H1 (cell line): ENCODE measurements at regions not wholly inside any gene's neighbourhood (a gene's known extent, or its start where the extent isn't known, plus 50 kb on each side); places are given as distances from the start of the nearest gene placed in this dataset.

Source experiments
- CTCF ChIA-PET: fragments of 300-600 bp; sonication (Branson Sonifier 250); formaldehyde crosslinking; loops from one replicate; lab custom pipeline; 2021; ENCODE audit not compliant: partially characterized antibody; lab: Charles Lee
- POLR2A ChIA-PET: fragments of 300-600 bp; sonication (Branson Sonifier 250); formaldehyde crosslinking; loops from one replicate; lab custom pipeline; 2021; ENCODE audit warnings: inconsistent platforms; ENCODE audit not compliant: partially characterized antibody; lab: Charles Lee
- DNase-seq, 2 experiments: peaks; one replicate each; pipeline versions ENCODE4 v3.0.0 to v3.0.0-alpha.2; 2010 to 2022; ENCODE audit warnings: low spot score in 2 of 2, low read depth in 1 of 2, mixed read lengths in 1 of 2
- FAIRE-seq: peaks from 2 replicates; lab custom pipeline; 2011; peaks lifted over from hg19 to GRCh38; lab: Jason Lieb, UNC
- H2AFZ ChIP-seq: 2 replicates; pipeline ENCODE4 v1.8.1; 2012; ENCODE audit warnings: low read length, inconsistent platforms
- H2AK5ac ChIP-seq: 2 replicates; pipeline ENCODE4 v1.6.1; 2013; ENCODE audit warnings: low read depth, low read length
- H2BK120ac ChIP-seq: replicated peaks from 2 replicates; pipeline ENCODE3; 2013; ENCODE audit warnings: low read depth, low read length, inconsistent platforms
- H2BK12ac ChIP-seq: 2 replicates; pipeline ENCODE4 v1.6.1; 2013; ENCODE audit warnings: low read depth, low read length
- H2BK15ac ChIP-seq: 2 replicates; pipeline ENCODE4 v1.6.1; 2013; ENCODE audit warnings: low read length
- H2BK20ac ChIP-seq: 2 replicates; pipeline ENCODE4 v1.6.1; 2013; ENCODE audit warnings: low read length
- H2BK5ac ChIP-seq: 2 replicates; pipeline ENCODE4 v1.6.1; 2013; ENCODE audit warnings: low read depth, low read length
- H3K14ac ChIP-seq: 2 replicates; pipeline ENCODE4 v1.6.1; 2013; ENCODE audit warnings: inconsistent platforms; ENCODE audit not compliant: insufficient read length
- H3K18ac ChIP-seq: 2 replicates; pipeline ENCODE4 v1.6.1; 2013; ENCODE audit warnings: low read length; ENCODE audit errors: extremely low read depth
- H3K23ac ChIP-seq: 2 replicates; pipeline ENCODE4 v1.6.1; 2013; ENCODE audit warnings: inconsistent platforms; ENCODE audit not compliant: insufficient read length
- H3K23me2 ChIP-seq: 2 replicates; pipeline ENCODE4 v1.6.1; 2013; ENCODE audit warnings: low read depth, low read length
- H3K27ac ChIP-seq: 2 replicates; pipeline ENCODE4 v1.6.1; 2011; ENCODE audit warnings: low read depth, low read length, inconsistent platforms
- H3K27me3 ChIP-seq, 4 experiments: replicated peaks in 1 of 4; 1 replicate in 1 of 4; 2 replicates in 3 of 4; pipeline versions ENCODE4 v1.6.1 to v1.8.1; 2011 to 2013; ENCODE audit warnings: low read length in 3 of 4, mild to moderate bottlenecking in 3 of 4, inconsistent platforms in 2 of 4, mixed read lengths in 2 of 4, moderate library complexity in 1 of 4; ENCODE audit not compliant: control insufficient read depth in 3 of 4, insufficient read depth in 3 of 4; ENCODE audit errors: extremely low read depth in 1 of 4
- H3K36me3 ChIP-seq, 4 experiments: 2 replicates each; pipeline versions ENCODE4 v1.6.1 to v1.8.1; 2011 to 2013; ENCODE audit warnings: mild to moderate bottlenecking in 4 of 4, low read length in 3 of 4, moderate library complexity in 2 of 4, control low read depth in 1 of 4, inconsistent platforms in 1 of 4; ENCODE audit not compliant: insufficient read depth in 4 of 4, control insufficient read depth in 2 of 4
- H3K4ac ChIP-seq: replicated peaks from 2 replicates; pipeline ENCODE3; 2013; ENCODE audit warnings: low read length, low read depth, mixed read lengths, inconsistent platforms; ENCODE audit not compliant: insufficient read length
- H3K4me1 ChIP-seq, 4 experiments: replicated peaks in 1 of 4; 1 replicate in 1 of 4; 2 replicates in 3 of 4; pipeline versions ENCODE4 v1.6.1 to v1.8.1; 2011 to 2013; ENCODE audit warnings: low read length in 3 of 4, inconsistent platforms in 2 of 4, mixed read lengths in 1 of 4; ENCODE audit not compliant: insufficient read depth in 4 of 4, control insufficient read depth in 3 of 4
- H3K4me2 ChIP-seq, 2 experiments: 2 replicates each; pipeline versions ENCODE4 v1.6.1 to v1.8.1; 2011 to 2013; ENCODE audit warnings: low read depth in 2 of 2, low read length in 2 of 2, control low read depth in 1 of 2, inconsistent platforms in 1 of 2, mild to moderate bottlenecking in 1 of 2; ENCODE audit not compliant: insufficient read depth in 1 of 2
- H3K4me3 ChIP-seq, 4 experiments: fragments of 200-600, 300-600 bp in 1 of 4; sonication (generic), shearing (Covaris generic), sonication (Bioruptor Twin) in 1 of 4; 2 replicates each; pipeline versions ENCODE4 v1.5.1 to v1.8.1; 2011 to 2016; ENCODE audit warnings: low read length in 4 of 4, low read depth in 3 of 4, control low read depth in 2 of 4, inconsistent platforms in 2 of 4, mild to moderate bottlenecking in 2 of 4, mixed read lengths in 1 of 4, moderate library complexity in 1 of 4; ENCODE audit not compliant: insufficient read depth in 2 of 4; ENCODE audit errors: extremely low read depth in 1 of 4
- H3K56ac ChIP-seq: replicated peaks from 2 replicates; pipeline ENCODE3; 2013; ENCODE audit warnings: low read depth, mild to moderate bottlenecking, mixed read lengths, low read length, inconsistent platforms; ENCODE audit not compliant: insufficient read length
- H3K79me1 ChIP-seq: 2 replicates; pipeline ENCODE4 v1.6.1; 2013; ENCODE audit warnings: low read depth, low read length, control low read depth
- H3K79me2 ChIP-seq, 2 experiments: 2 replicates each; pipeline versions ENCODE4 v1.6.1 to v1.8.1; 2012 to 2013; ENCODE audit warnings: low read length in 2 of 2, mild to moderate bottlenecking in 2 of 2, inconsistent platforms in 1 of 2; ENCODE audit not compliant: insufficient read depth in 2 of 2, control insufficient read depth in 1 of 2
- H3K9ac ChIP-seq, 4 experiments: replicated peaks in 1 of 4; 1 replicate in 1 of 4; 2 replicates in 3 of 4; pipeline versions ENCODE4 v1.6.1 to v1.8.1; 2011 to 2013; ENCODE audit warnings: low read depth in 3 of 4, low read length in 3 of 4, control low read depth in 2 of 4, mild to moderate bottlenecking in 2 of 4, moderate library complexity in 2 of 4, inconsistent platforms in 1 of 4; ENCODE audit errors: extremely low read depth in 1 of 4
- H3K9me3 ChIP-seq, 2 experiments: 2 replicates each; pipeline versions ENCODE4 v1.6.1 to v1.8.1; 2012 to 2013; ENCODE audit warnings: mild to moderate bottlenecking in 2 of 2, moderate library complexity in 2 of 2, control low read depth in 1 of 2, inconsistent platforms in 1 of 2, low read depth in 1 of 2, low read length in 1 of 2, mixed read lengths in 1 of 2; ENCODE audit not compliant: insufficient read depth in 2 of 2
- H4K20me1 ChIP-seq, 2 experiments: replicated peaks in 1 of 2; 2 replicates each; pipeline versions ENCODE3 to v1.8.1; 2011 to 2013; ENCODE audit warnings: inconsistent platforms in 2 of 2, low read length in 2 of 2, mild to moderate bottlenecking in 1 of 2; ENCODE audit not compliant: insufficient read depth in 2 of 2, control insufficient read depth in 1 of 2
- H4K5ac ChIP-seq: 2 replicates; pipeline ENCODE4 v1.6.1; 2013; ENCODE audit warnings: low read length, low read depth, mixed read lengths, inconsistent platforms; ENCODE audit not compliant: insufficient read length
- H4K8ac ChIP-seq: 2 replicates; pipeline ENCODE4 v1.8.0; 2013; ENCODE audit warnings: mild to moderate bottlenecking, moderate library complexity, low read length, inconsistent platforms; ENCODE audit not compliant: insufficient read depth; ENCODE audit errors: extremely low read depth
- H4K91ac ChIP-seq: replicated peaks from 2 replicates; pipeline ENCODE3; 2013; ENCODE audit warnings: low read length, mixed read lengths, inconsistent platforms; ENCODE audit not compliant: insufficient read length
- NANOG ChIP-seq: IDR thresholded peaks from 2 replicates; pipeline ENCODE4 v1.6.1; 2011; ENCODE audit warnings: low read length, low read depth, mild to moderate bottlenecking, inconsistent platforms; ENCODE audit not compliant: insufficient read depth, poor library complexity, severe bottlenecking
- WGBS, 2 experiments: shearing (Covaris generic) in 1 of 2; methylation state at CpG; one replicate each; pipeline versions ENCODE4 v1.1.6 to v1.1.7; 2013 to 2015; ENCODE audit warnings: low lambda C conversion rate in 2 of 2, mixed read lengths in 2 of 2, inconsistent platforms in 1 of 2, low coverage in 1 of 2, missing lambda C conversion rate in 1 of 2; ENCODE audit not compliant: insufficient replicate concordance in 2 of 2, insufficient coverage in 1 of 2, insufficient read length in 1 of 2; ENCODE audit errors: extremely low coverage in 1 of 2, missing lambda C conversion rate in 1 of 2; 5-methylcytosine and 5-hydroxymethylcytosine counted together
- TF ChIP-seq, protein P1 (sequence below): IDR thresholded peaks from 2 replicates; pipeline ENCODE4 v1.6.1; 2012; ENCODE audit warnings: inconsistent platforms

DNA sequence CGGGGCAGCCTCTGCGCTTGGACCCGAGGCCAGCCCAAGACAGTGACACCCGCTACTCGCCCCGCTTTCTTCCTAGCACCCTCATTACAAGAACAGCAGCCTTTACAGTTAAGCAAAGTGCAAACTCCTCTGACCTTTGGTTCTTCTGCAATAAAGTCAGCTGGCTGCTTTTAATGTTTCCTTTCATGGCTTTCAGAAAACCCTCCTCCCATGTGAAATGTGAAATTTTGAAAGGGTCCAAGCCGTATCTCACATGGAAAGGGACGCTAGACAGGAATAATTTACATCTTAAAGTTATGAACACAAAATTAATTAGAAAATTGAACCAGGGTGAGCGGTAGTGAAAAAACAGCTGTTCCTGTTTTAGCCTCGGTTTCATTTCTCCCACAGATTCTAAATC, 520.1 kb upstream of the FRG1 start:
- Histone ChIP-seq H3K27me3 (no peaks in the 10 kb centered on the region; a peak in 1 of 7 replicates), H3K79me1 (no peaks in the 10 kb centered on the region), H3K9me3 (no peaks in the 10 kb centered on the region), H3K27ac (no peak overlapping the region), H3K23me2 (peaks cover 3% of the 10 kb centered on the region), H2BK120ac (no peak overlapping the region), H2BK12ac (no peak overlapping the region), H4K20me1 (no peaks in the 10 kb centered on the region), H3K9ac (no peak overlapping the region), H4K91ac (no peak overlapping the region), H4K8ac (no peak overlapping the region), H3K79me2 (no peaks in the 10 kb centered on the region), H2AFZ (no peak overlapping the region), H3K23ac (no peak overlapping the region), H3K36me3 (no peaks in the 10 kb centered on the region), H3K4ac (no peak overlapping the region), H3K4me1 (no peaks in the 10 kb centered on the region), H2BK5ac (no peak overlapping the region), H2BK15ac (no peak overlapping the region), H2AK5ac (no peak overlapping the region), H2BK20ac (no peak overlapping the region), H3K14ac (no peak overlapping the region), H4K5ac (no peak overlapping the region), H3K56ac (no peak overlapping the region), H3K4me2 (no peak overlapping the region), H3K4me3 (no peak overlapping the region), H3K18ac (no peak overlapping the region)
- 91% methylated on average over 10 of the region's 10 CpGs; no CpG with 5 or more reads in 1 of the 2 experiments for WGBS, 2 experiments
- POLR2A ChIA-PET, result no interaction called here
- DNase-seq, result no peak
- CTCF ChIA-PET, result interaction anchor here (1.2 kb wide), 1 partner anchor 11 kb away, joined by 3 read pairs; no protein-coding TSS in a partner anchor
- FAIRE-seq, result no peak
- TF ChIP-seq, protein P1, sequence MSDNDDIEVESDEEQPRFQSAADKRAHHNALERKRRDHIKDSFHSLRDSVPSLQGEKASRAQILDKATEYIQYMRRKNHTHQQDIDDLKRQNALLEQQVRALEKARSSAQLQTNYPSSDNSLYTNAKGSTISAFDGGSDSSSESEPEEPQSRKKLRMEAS, result no peak
- TF ChIP-seq NANOG, result no peak
